ENCODE measurements at regions not wholly inside any gene's neighbourhood (a gene's known extent, or its start where the extent isn't known, plus 50 kb on each side); places are given as distances from the start of the nearest gene placed in this dataset.
"Not testable (repeated sequence)": the region's sequence is repeated elsewhere in the genome, so short reads cannot be mapped to it uniquely, and the experiment has no call there.

GRCh38 chr1:112855152-112855828 lies 100.7 kb downstream of the SLC16A1 start:
- DNase-seq (ENCODE audit: low spot score): no peak

- DNase-seq (ENCODE audit: low spot score): not testable (repeated sequence)
These were observed 101.5 kb downstream of the SLC16A1 start for GRCh38 chr1:112854368-112854984.

- DNase-seq (ENCODE audit: low spot score): not testable (repeated sequence)
These were observed 102.1 kb downstream of the SLC16A1 start for GRCh38 chr1:112853915-112854314.

- no peak for DNase-seq (ENCODE audit: low spot score)
These were observed 103.1 kb downstream of the SLC16A1 start for GRCh38 chr1:112852934-112853333.

- DNase-seq (ENCODE audit: low spot score): peak; percentile 26
These were observed 103.7 kb downstream of the SLC16A1 start for GRCh38 chr1:112852276-112852675.

GRCh38 chr1:112850034-112850757 lies 105.8 kb downstream of the SLC16A1 start:
- DNase-seq (ENCODE audit: low spot score): no peak

- peak; percentile 85 for DNase-seq (ENCODE audit: low spot score)
These were observed 106.5 kb downstream of the SLC16A1 start for GRCh38 chr1:112849425-112850033.

GRCh38 chr1:112841825-112842224 lies 114.2 kb downstream of the SLC16A1 start:
- no peak for DNase-seq (ENCODE audit: low spot score)

GRCh38 chr1:112840631-112841624 lies 115.1 kb downstream of the SLC16A1 start:
- no peak for DNase-seq (ENCODE audit: low spot score)

- no peak for DNase-seq (ENCODE audit: low spot score)
These were observed 119.4 kb downstream of the SLC16A1 start for GRCh38 chr1:112836642-112837041.

- no peak for DNase-seq (ENCODE audit: low spot score)
These were observed 118.7 kb upstream of the PPM1J start for GRCh38 chr1:112833806-112834205.

- DNase-seq (ENCODE audit: low spot score): not testable (repeated sequence)
These were observed 117.1 kb upstream of the PPM1J start for GRCh38 chr1:112832259-112832658.

- not testable (repeated sequence) for DNase-seq (ENCODE audit: low spot score)
These were observed 114.6 kb upstream of the PPM1J start for GRCh38 chr1:112829691-112830090.

- no peak for DNase-seq (ENCODE audit: low spot score)
These were observed 113.6 kb upstream of the PPM1J start for GRCh38 chr1:112828716-112829115.

GRCh38 chr1:112827391-112827790 lies 112.3 kb upstream of the PPM1J start:
- not testable (repeated sequence) for DNase-seq (ENCODE audit: low spot score)

- DNase-seq (ENCODE audit: low spot score): no peak
These were observed 111.2 kb upstream of the PPM1J start for GRCh38 chr1:112826217-112826944.

GRCh38 chr1:112825563-112826216 lies 110.6 kb upstream of the PPM1J start:
- not testable (repeated sequence) for DNase-seq (ENCODE audit: low spot score)

GRCh38 chr1:112825075-112825474 lies 109.9 kb upstream of the PPM1J start:
- not testable (repeated sequence) for DNase-seq (ENCODE audit: low spot score)

GRCh38 chr1:112821307-112822063 lies 106.4 kb upstream of the PPM1J start:
- not testable (repeated sequence) for DNase-seq (ENCODE audit: low spot score)

Data from RKO (cell line).